Neuronal stem cell (in vitro differentiated cells): ENCODE measurements at regions not wholly inside any gene's neighbourhood (a gene's known extent, or its start where the extent isn't known, plus 50 kb on each side); places are given as distances from the start of the nearest gene placed in this dataset.
"Not testable (repeated sequence)": the region's sequence is repeated elsewhere in the genome, so short reads cannot be mapped to it uniquely, and the experiment has no call there.

Source experiments
- DNase-seq: peaks from one replicate; pipeline ENCODE4 v3.0.0-alpha.2; 2013; ENCODE audit warnings: low spot score
- H2AFZ ChIP-seq: one replicate; pipeline ENCODE4 v1.6.1; 2013; ENCODE audit warnings: mild to moderate bottlenecking, low read length, inconsistent platforms
- H2AK5ac ChIP-seq: 2 replicates; pipeline ENCODE4 v1.6.1; 2013; ENCODE audit warnings: low read depth, mild to moderate bottlenecking, inconsistent platforms, low read length, moderate library complexity, mixed read lengths
- H2BK120ac ChIP-seq: 2 replicates; pipeline ENCODE4 v1.6.1; 2013; ENCODE audit warnings: low read depth, mild to moderate bottlenecking, inconsistent platforms, low read length, moderate library complexity, mixed read lengths
- H2BK12ac ChIP-seq: one replicate; pipeline ENCODE4 v1.6.1; 2013; ENCODE audit warnings: low read length, inconsistent platforms
- H2BK15ac ChIP-seq: 2 replicates; pipeline ENCODE4 v1.6.1; 2013; ENCODE audit warnings: mild to moderate bottlenecking, low read length, inconsistent platforms, mixed read lengths
- H2BK5ac ChIP-seq: one replicate; pipeline ENCODE4 v1.6.1; 2013; ENCODE audit warnings: inconsistent platforms, mild to moderate bottlenecking, low read length, moderate library complexity
- H3K14ac ChIP-seq: one replicate; pipeline ENCODE4 v1.6.1; 2013; ENCODE audit warnings: low read length, inconsistent platforms
- H3K18ac ChIP-seq: 2 replicates; pipeline ENCODE4 v1.6.1; 2013; ENCODE audit warnings: low read length, inconsistent platforms
- H3K23ac ChIP-seq: 2 replicates; pipeline ENCODE4 v1.6.1; 2013; ENCODE audit warnings: low read depth, mild to moderate bottlenecking, mixed read lengths, low read length, inconsistent platforms; ENCODE audit not compliant: poor library complexity
- H3K27ac ChIP-seq: replicated peaks from 3 replicates; pipeline ENCODE4 v1.5.1; 2013; ENCODE audit warnings: low read length, inconsistent platforms
- H3K27me3 ChIP-seq, 3 experiments: 2 replicates each; pipeline ENCODE4 v1.6.1; 2013; ENCODE audit warnings: low read length in 3 of 3, mild to moderate bottlenecking in 2 of 3, inconsistent platforms in 1 of 3, low read depth in 1 of 3, mixed read lengths in 1 of 3, moderate library complexity in 1 of 3; ENCODE audit not compliant: control insufficient read depth in 3 of 3, insufficient read depth in 3 of 3
- H3K36me3 ChIP-seq, 2 donors: replicated peaks in 1 of 2; 2 replicates each; pipeline ENCODE4 v1.6.1; 2013; ENCODE audit warnings: low read length in 2 of 2; ENCODE audit not compliant: control insufficient read depth in 2 of 2, insufficient read depth in 2 of 2
- H3K4ac ChIP-seq: 2 replicates; pipeline ENCODE4 v1.6.1; 2013; ENCODE audit warnings: inconsistent platforms, mild to moderate bottlenecking, low read length, moderate library complexity
- H3K4me1 ChIP-seq, 2 donors: 1 replicate in 1 of 2; 2 replicates in 1 of 2; pipeline ENCODE4 v1.6.1; 2013; ENCODE audit warnings: low read length in 2 of 2, low read depth in 1 of 2; ENCODE audit not compliant: control insufficient read depth in 2 of 2, insufficient read depth in 1 of 2
- H3K4me2 ChIP-seq: one replicate; pipeline ENCODE4 v1.6.1; 2013; ENCODE audit warnings: mild to moderate bottlenecking, low read length, inconsistent platforms; ENCODE audit not compliant: insufficient read depth, poor library complexity, severe bottlenecking
- H3K4me3 ChIP-seq, 2 donors: 2 replicates each; pipeline ENCODE4 v1.5.1; 2013; ENCODE audit warnings: low read length in 2 of 2, mild to moderate bottlenecking in 2 of 2, inconsistent platforms in 1 of 2, moderate library complexity in 1 of 2
- H3K79me1 ChIP-seq: one replicate; pipeline ENCODE4 v1.6.1; 2013; ENCODE audit warnings: low read depth, mild to moderate bottlenecking, inconsistent platforms, low read length, moderate library complexity
- H3K9ac ChIP-seq: one replicate; pipeline ENCODE4 v1.6.1; 2013; ENCODE audit warnings: mild to moderate bottlenecking, low read depth, low read length, inconsistent platforms; ENCODE audit not compliant: poor library complexity
- H3K9me3 ChIP-seq, 2 donors: replicated peaks in 1 of 2; 2 replicates each; pipeline versions ENCODE3 to v1.6.1; 2013; ENCODE audit warnings: low read length in 2 of 2, mild to moderate bottlenecking in 2 of 2, inconsistent platforms in 1 of 2, low read depth in 1 of 2, mixed read lengths in 1 of 2, moderate library complexity in 1 of 2; ENCODE audit not compliant: control insufficient read depth in 2 of 2, insufficient read depth in 1 of 2
- H4K8ac ChIP-seq: one replicate; pipeline ENCODE4 v1.6.1; 2013; ENCODE audit warnings: low read depth, mild to moderate bottlenecking, inconsistent platforms, low read length, moderate library complexity
- H4K91ac ChIP-seq: one replicate; pipeline ENCODE4 v1.6.1; 2013; ENCODE audit warnings: low read length, low read depth, mild to moderate bottlenecking, inconsistent platforms; ENCODE audit not compliant: poor library complexity
- WGBS, 2 donors: extraction: QIAGEN DNeasy Blood & Tissue Kit; methylation state at CpG; one replicate each; pipeline ENCODE4 v1.1.7; 2013; ENCODE audit warnings: missing lambda C conversion rate in 2 of 2, mixed read lengths in 1 of 2; ENCODE audit not compliant: insufficient read length in 2 of 2, insufficient replicate concordance in 1 of 2; ENCODE audit errors: extremely low coverage in 2 of 2; 5-methylcytosine and 5-hydroxymethylcytosine counted together

DNA sequence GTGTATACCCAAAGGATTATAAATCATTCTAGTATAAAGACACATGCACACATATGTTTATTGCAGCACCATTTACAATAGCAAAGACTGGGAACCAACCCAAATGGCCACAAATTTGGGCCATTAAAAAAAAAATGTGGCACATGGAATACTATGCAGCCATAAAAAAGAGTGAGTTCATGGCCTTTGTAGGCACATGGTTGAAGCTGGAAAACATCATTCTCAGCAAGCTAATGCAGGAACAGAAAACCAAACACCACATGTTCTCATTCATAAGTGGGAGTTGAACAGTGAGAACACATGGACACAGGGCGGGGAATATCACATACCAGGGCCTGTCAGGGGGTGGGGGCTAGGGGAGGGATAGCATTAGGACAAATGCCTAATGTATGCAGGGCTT, 322.3 kb upstream of the SLC16A7 start:
- not testable (repeated sequence) for H2BK12ac ChIP-seq, H3K79me1 ChIP-seq, H2BK120ac ChIP-seq, H3K27ac ChIP-seq, H2AK5ac ChIP-seq, H2AFZ ChIP-seq, H3K18ac ChIP-seq, H3K4ac ChIP-seq, H3K14ac ChIP-seq, H4K8ac ChIP-seq, H3K27me3 ChIP-seq, H3K4me1 ChIP-seq, H3K23ac ChIP-seq, DNase-seq, H3K9me3 ChIP-seq, H2BK15ac ChIP-seq, H2BK5ac ChIP-seq, H4K91ac ChIP-seq, H3K4me3 ChIP-seq, H3K4me2 ChIP-seq, H3K9ac ChIP-seq, H3K36me3 ChIP-seq
- no CpG with 5 or more reads among the region's 1 CpG for WGBS, 2 donors

DNA sequence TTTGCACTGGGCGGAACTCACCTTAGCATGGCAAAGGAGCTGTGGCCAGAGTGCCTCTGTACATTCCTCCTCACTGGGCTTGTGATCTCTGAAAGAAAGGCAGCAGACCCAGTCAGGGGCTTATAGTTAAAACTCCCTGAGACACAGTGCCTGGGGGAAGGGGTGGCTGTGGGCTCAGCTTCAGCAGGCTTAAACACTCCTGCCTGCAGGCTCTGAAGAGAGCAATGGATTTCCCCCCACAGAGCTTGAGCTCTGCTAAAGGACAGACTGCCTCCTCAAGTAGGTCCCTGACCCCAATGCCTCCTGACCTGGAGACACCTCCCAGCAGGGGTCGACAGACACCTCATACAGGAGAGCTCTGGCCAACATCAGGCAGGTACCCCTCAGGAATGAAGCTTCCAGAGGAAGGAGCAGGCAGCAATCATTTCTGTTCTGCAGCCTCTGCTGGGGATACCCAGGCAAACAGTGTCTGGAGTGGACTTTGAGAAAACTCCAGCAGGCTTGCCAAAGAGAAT, 327.5 kb upstream of the SLC16A7 start:
- no peak overlapping the region for H3K4me2 ChIP-seq
- no peak overlapping the region for H3K9ac ChIP-seq
- no peak overlapping the region for H3K14ac ChIP-seq
- H2AK5ac ChIP-seq: no peak overlapping the region
- H2BK15ac ChIP-seq: no peak overlapping the region
- H3K27ac ChIP-seq: no peak overlapping the region
- H3K36me3 ChIP-seq: no peaks in the 10 kb centered on the region
- peaks cover 0 to 1% of the 10 kb centered on the region in 2 donors for H3K9me3 ChIP-seq
- H2BK120ac ChIP-seq: no peak overlapping the region
- no peak overlapping the region for H3K4ac ChIP-seq
- no peak overlapping the region for H3K4me3 ChIP-seq
- no peak overlapping the region for H3K23ac ChIP-seq
- H2BK5ac ChIP-seq: no peak overlapping the region
- no peak for DNase-seq
- H2AFZ ChIP-seq: no peak overlapping the region
- H4K8ac ChIP-seq: no peak overlapping the region
- H3K4me1 ChIP-seq: no peaks in the 10 kb centered on the region
- WGBS, 2 donors: no CpG with 5 or more reads among the region's 2 CpGs
- H2BK12ac ChIP-seq: peak overlapping the region; percentile 22
- peak overlapping the region; percentile 38 for H3K18ac ChIP-seq
- no peak overlapping the region for H4K91ac ChIP-seq
- H3K27me3 ChIP-seq: no peaks in the 10 kb centered on the region
- H3K79me1 ChIP-seq: no peaks in the 10 kb centered on the region

DNA sequence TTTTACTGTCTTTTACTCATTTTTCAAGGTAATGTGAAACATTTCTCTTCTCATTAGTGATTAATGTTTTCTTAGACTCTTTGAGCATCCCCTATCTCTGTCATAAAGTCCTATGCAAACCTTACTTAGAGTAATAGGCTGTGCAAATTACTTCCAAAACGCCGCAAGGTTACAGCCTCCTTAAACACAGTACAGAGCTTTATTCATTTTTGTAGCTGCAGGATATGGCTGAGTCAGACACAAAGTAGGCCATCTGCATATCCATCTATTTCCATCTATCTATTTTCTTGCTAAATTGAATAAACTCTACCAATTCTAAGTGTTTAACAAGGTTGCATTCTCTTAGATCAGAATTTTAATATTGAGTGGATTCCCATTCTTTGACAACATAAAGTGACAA, 335.6 kb upstream of the SLC16A7 start:
- no peaks in the 10 kb centered on the region for H3K79me1 ChIP-seq
- H2AFZ ChIP-seq: no peak overlapping the region
- no peak overlapping the region for H3K9ac ChIP-seq
- H3K4me1 ChIP-seq: no peaks in the 10 kb centered on the region
- no peak overlapping the region for H3K27ac ChIP-seq
- no peak overlapping the region for H2AK5ac ChIP-seq
- no peak for DNase-seq
- no peak overlapping the region for H3K4ac ChIP-seq
- H4K91ac ChIP-seq: no peak overlapping the region
- H3K18ac ChIP-seq: no peak overlapping the region
- no peak overlapping the region for H3K4me3 ChIP-seq
- H3K36me3 ChIP-seq: no peaks in the 10 kb centered on the region
- no peak overlapping the region for H4K8ac ChIP-seq
- H2BK5ac ChIP-seq: no peak overlapping the region
- no CpG with 5 or more reads among the region's 2 CpGs for WGBS, 2 donors
- H3K23ac ChIP-seq: no peak overlapping the region
- no peaks in the 10 kb centered on the region for H3K27me3 ChIP-seq
- no peak overlapping the region for H2BK120ac ChIP-seq
- H3K9me3 ChIP-seq: no peaks in the 10 kb centered on the region
- H2BK15ac ChIP-seq: no peak overlapping the region
- H2BK12ac ChIP-seq: no peak overlapping the region
- H3K4me2 ChIP-seq: no peak overlapping the region
- H3K14ac ChIP-seq: no peak overlapping the region

- DNase-seq: no peak
- Histone ChIP-seq H3K23ac (no peak overlapping the region), H4K91ac (no peak overlapping the region), H2BK12ac (no peak overlapping the region), H3K4me2 (no peak overlapping the region), H2BK15ac (no peak overlapping the region), H2AK5ac (no peak overlapping the region), H2AFZ (no peak overlapping the region), H3K9me3 (peaks cover 0 to 5% of the 10 kb centered on the region in 2 donors), H3K79me1 (no peaks in the 10 kb centered on the region), H2BK5ac (no peak overlapping the region), H3K36me3 (no peaks in the 10 kb centered on the region), H3K4me3 (peak overlapping the region in 1 of 2 donors; percentile 18), H3K14ac (no peak overlapping the region), H3K4me1 (no peaks in the 10 kb centered on the region), H4K8ac (no peak overlapping the region), H2BK120ac (no peak overlapping the region), H3K27me3 (no peaks in the 10 kb centered on the region), H3K18ac (no peak overlapping the region), H3K4ac (no peak overlapping the region), H3K9ac (no peak overlapping the region), H3K27ac (no peak overlapping the region)
Measured at GRCh38 chr12:59252731-59253130, 332.4 kb upstream of the LRIG3 start.
